ENCODE measurements at regions not wholly inside any gene's neighbourhood (a gene's known extent, or its start where the extent isn't known, plus 50 kb on each side); places are given as distances from the start of the nearest gene placed in this dataset.
A peak's percentile ranks its signal among the peaks of the same experiment; 100 is the strongest.
"Not testable (repeated sequence)": the region's sequence is repeated elsewhere in the genome, so short reads cannot be mapped to it uniquely, and the experiment has no call there.

- ATAC-seq, result no peak
- no peaks in the 10 kb centered on the region for H3K9me3 ChIP-seq (ENCODE audit: control insufficient read depth, low read length)
These were observed 62.0 kb downstream of the CAVIN4 start for GRCh38 chr9:100639854-100640253.

GRCh38 chr9:100640447-100641050 lies 62.7 kb downstream of the CAVIN4 start:
- ATAC-seq (no peak), DNase-seq (no peak)
- Histone ChIP-seq H3K27ac (ENCODE audit: low read length) (no peak overlapping the region), H3K27me3 (ENCODE audit: control insufficient read depth, insufficient read depth) (no peaks in the 10 kb centered on the region), H3K4me1 (ENCODE audit: control insufficient read depth, insufficient read depth, low read length) (no peaks in the 10 kb centered on the region), H3K9me3 (ENCODE audit: control insufficient read depth, low read length) (no peaks in the 10 kb centered on the region), H3K4me3 (ENCODE audit: low read length) (no peak overlapping the region)
- intact Hi-C loops (cut with DNase I), result no loop called here
- WGBS, result 53% methylated on average over 5 of the region's 5 CpGs

More at GRCh38 chr9:100639854-100640253, 62.0 kb downstream of the CAVIN4 start:
- WGBS, result 21% methylated on average over 1 of the region's 1 CpG
- Histone ChIP-seq H3K27ac (ENCODE audit: low read length) (no peak overlapping the region), H3K4me3 (ENCODE audit: low read length) (no peak overlapping the region), H3K27me3 (ENCODE audit: control insufficient read depth, insufficient read depth) (no peaks in the 10 kb centered on the region), H3K4me1 (ENCODE audit: control insufficient read depth, insufficient read depth, low read length) (no peaks in the 10 kb centered on the region)
- intact Hi-C loops (cut with DNase I), result no loop called here
- no peak for DNase-seq

GRCh38 chr9:100641166-100641565 lies 63.3 kb downstream of the CAVIN4 start:
- Histone ChIP-seq H3K9me3 (ENCODE audit: control insufficient read depth, low read length) (no peaks in the 10 kb centered on the region), H3K27ac (ENCODE audit: low read length) (no peak overlapping the region), H3K4me3 (ENCODE audit: low read length) (no peak overlapping the region), H3K4me1 (ENCODE audit: control insufficient read depth, insufficient read depth, low read length) (no peaks in the 10 kb centered on the region), H3K27me3 (ENCODE audit: control insufficient read depth, insufficient read depth) (no peaks in the 10 kb centered on the region)
- ATAC-seq (no peak), DNase-seq (no peak)
- intact Hi-C loops (cut with DNase I), result no loop called here
- 84% methylated on average over 2 of the region's 2 CpGs for WGBS

GRCh38 chr9:100652850-100653249 lies 75.0 kb downstream of the CAVIN4 start:
- intact Hi-C loops (cut with DNase I), result no loop called here
- Histone ChIP-seq H3K27me3 (ENCODE audit: control insufficient read depth, insufficient read depth) (no peaks in the 10 kb centered on the region), H3K4me3 (ENCODE audit: low read length) (no peak overlapping the region), H3K27ac (ENCODE audit: low read length) (no peak overlapping the region), H3K9me3 (ENCODE audit: control insufficient read depth, low read length) (no peaks in the 10 kb centered on the region), H3K4me1 (ENCODE audit: control insufficient read depth, insufficient read depth, low read length) (no peaks in the 10 kb centered on the region)
- DNase-seq (no peak), ATAC-seq (no peak)
- WGBS, result 85% methylated on average over 4 of the region's 4 CpGs

- H3K27me3 ChIP-seq (ENCODE audit: control insufficient read depth, insufficient read depth), result no peaks in the 10 kb centered on the region
- no peak for DNase-seq
- intact Hi-C loops (cut with DNase I), result no loop called here
- H3K4me1 ChIP-seq (ENCODE audit: control insufficient read depth, insufficient read depth, low read length), result no peaks in the 10 kb centered on the region
- no peak overlapping the region for H3K4me3 ChIP-seq (ENCODE audit: low read length)
- ATAC-seq, result no peak
- no peak overlapping the region for H3K27ac ChIP-seq (ENCODE audit: low read length)
- 77% methylated on average over 4 of the region's 4 CpGs for WGBS
- H3K9me3 ChIP-seq (ENCODE audit: control insufficient read depth, low read length), result no peaks in the 10 kb centered on the region
These were observed 75.9 kb downstream of the CAVIN4 start for GRCh38 chr9:100653643-100654334.

- H3K4me3 ChIP-seq (ENCODE audit: low read length); H3K27me3 ChIP-seq (ENCODE audit: control insufficient read depth, insufficient read depth); H3K4me1 ChIP-seq (ENCODE audit: control insufficient read depth, insufficient read depth, low read length); ATAC-seq; DNase-seq; H3K9me3 ChIP-seq (ENCODE audit: control insufficient read depth, low read length); H3K27ac ChIP-seq (ENCODE audit: low read length); intact Hi-C loops (cut with DNase I): not testable (repeated sequence)
- WGBS, result 67% methylated on average over 2 of the region's 2 CpGs
These were observed 79.0 kb downstream of the CAVIN4 start for GRCh38 chr9:100656851-100657250.

GRCh38 chr9:100661668-100662067 lies 83.8 kb downstream of the CAVIN4 start:
- ATAC-seq (no peak), DNase-seq (no peak)
- no peak overlapping the region for H3K4me3 ChIP-seq (ENCODE audit: low read length)
- no peaks in the 10 kb centered on the region for H3K9me3 ChIP-seq (ENCODE audit: control insufficient read depth, low read length)
- no peaks in the 10 kb centered on the region for H3K4me1 ChIP-seq (ENCODE audit: control insufficient read depth, insufficient read depth, low read length)
- no peaks in the 10 kb centered on the region for H3K27me3 ChIP-seq (ENCODE audit: control insufficient read depth, insufficient read depth)
- 74% methylated on average over 3 of the region's 3 CpGs for WGBS
- intact Hi-C loops (cut with DNase I), result no loop called here
- no peak overlapping the region for H3K27ac ChIP-seq (ENCODE audit: low read length)

GRCh38 chr9:100662122-100662521 lies 84.2 kb downstream of the CAVIN4 start:
- no peaks in the 10 kb centered on the region for H3K9me3 ChIP-seq (ENCODE audit: control insufficient read depth, low read length)
- 32% methylated on average over 1 of the region's 1 CpG for WGBS
- intact Hi-C loops (cut with DNase I), result no loop called here
- DNase-seq (no peak), ATAC-seq (no peak)
- H3K4me1 ChIP-seq (ENCODE audit: control insufficient read depth, insufficient read depth, low read length), result no peaks in the 10 kb centered on the region
- H3K4me3 ChIP-seq (ENCODE audit: low read length), result no peak overlapping the region
- H3K27me3 ChIP-seq (ENCODE audit: control insufficient read depth, insufficient read depth), result no peaks in the 10 kb centered on the region
- H3K27ac ChIP-seq (ENCODE audit: low read length), result no peak overlapping the region

GRCh38 chr9:100667448-100667847 lies 89.6 kb downstream of the CAVIN4 start:
- H3K4me3 ChIP-seq (ENCODE audit: low read length), result no peak overlapping the region
- H3K9me3 ChIP-seq (ENCODE audit: control insufficient read depth, low read length), result no peaks in the 10 kb centered on the region
- WGBS, result 81% methylated on average over 5 of the region's 5 CpGs
- no peaks in the 10 kb centered on the region for H3K27me3 ChIP-seq (ENCODE audit: control insufficient read depth, insufficient read depth)
- no peak for DNase-seq
- intact Hi-C loops (cut with DNase I), result no loop called here
- H3K27ac ChIP-seq (ENCODE audit: low read length), result no peak overlapping the region
- peak in 1 of 2 donors; percentile 43 for ATAC-seq
- H3K4me1 ChIP-seq (ENCODE audit: control insufficient read depth, insufficient read depth, low read length), result no peaks in the 10 kb centered on the region

GRCh38 chr9:100668024-100668423 lies 90.1 kb downstream of the CAVIN4 start:
- no peaks in the 10 kb centered on the region for H3K4me1 ChIP-seq (ENCODE audit: control insufficient read depth, insufficient read depth, low read length)
- H3K9me3 ChIP-seq (ENCODE audit: control insufficient read depth, low read length), result no peaks in the 10 kb centered on the region
- no peak overlapping the region for H3K27ac ChIP-seq (ENCODE audit: low read length)
- intact Hi-C loops (cut with DNase I), result no loop called here
- H3K27me3 ChIP-seq (ENCODE audit: control insufficient read depth, insufficient read depth), result no peaks in the 10 kb centered on the region
- 72% methylated on average over 6 of the region's 6 CpGs for WGBS
- no peak overlapping the region for H3K4me3 ChIP-seq (ENCODE audit: low read length)
- DNase-seq (no peak), ATAC-seq (no peak)

GRCh38 chr9:100669968-100670367 lies 92.1 kb downstream of the CAVIN4 start:
- WGBS, result 56% methylated on average over 8 of the region's 8 CpGs
- H3K27ac ChIP-seq (ENCODE audit: low read length), result no peak overlapping the region
- ATAC-seq (no peak), DNase-seq (no peak)
- no peaks in the 10 kb centered on the region for H3K9me3 ChIP-seq (ENCODE audit: control insufficient read depth, low read length)
- intact Hi-C loops (cut with DNase I), result no loop called here
- H3K4me3 ChIP-seq (ENCODE audit: low read length), result no peak overlapping the region
- no peaks in the 10 kb centered on the region for H3K4me1 ChIP-seq (ENCODE audit: control insufficient read depth, insufficient read depth, low read length)
- H3K27me3 ChIP-seq (ENCODE audit: control insufficient read depth, insufficient read depth), result no peaks in the 10 kb centered on the region
